Activated CD8-positive, alpha-beta T cell treated with anti-CD3 and anti-CD28 coated beads, Interleukin-2, amount 10 ng/mL, durations not matched to agents 7 days and 5 days (primary cell): ENCODE measurements at regions not wholly inside any gene's neighbourhood (a gene's known extent, or its start where the extent isn't known, plus 50 kb on each side); places are given as distances from the start of the nearest gene placed in this dataset.

Source experiments
- ATAC-seq: fragments of 150-1000 bp; cut with Tn5 transposase; one replicate; pipeline ENCODE4 v1.10.0; 2021; ENCODE audit warnings: moderate library complexity
- CTCF ChIA-PET: fragments of 350-600 bp; sonication (Branson Sonifier 250); formaldehyde crosslinking; loops from one replicate; lab custom pipeline; 2021; ENCODE audit warnings: antibody characterized with exemption; lab: Charles Lee
- POLR2A ChIA-PET: fragments of 350-600 bp; sonication (Branson Sonifier 250); formaldehyde crosslinking; loops from one replicate; lab custom pipeline; 2021; ENCODE audit warnings: antibody characterized with exemption; lab: Charles Lee
- DNase-seq: peaks from one replicate; pipeline ENCODE4 v3.0.0-alpha.2; 2020
- H3K27ac Mint-ChIP-seq: one replicate; pipeline ENCODE4 v1.8.0; 2021; ENCODE audit warnings: mild to moderate bottlenecking, mixed read lengths
- H3K27me3 Mint-ChIP-seq: one replicate; pipeline ENCODE4 v1.8.0; 2021; ENCODE audit warnings: low read depth, mixed read lengths
- H3K36me3 Mint-ChIP-seq: one replicate; pipeline ENCODE4 v1.8.0; 2021; ENCODE audit warnings: low read depth, mixed read lengths
- H3K4me1 Mint-ChIP-seq: one replicate; pipeline ENCODE4 v1.8.0; 2021; ENCODE audit warnings: low read depth, mixed read lengths
- H3K4me3 Mint-ChIP-seq: one replicate; pipeline ENCODE4 v1.8.0; 2021; ENCODE audit warnings: mild to moderate bottlenecking, mixed read lengths
- H3K9me3 Mint-ChIP-seq: one replicate; pipeline ENCODE4 v1.8.0; 2022; ENCODE audit warnings: mixed read lengths; ENCODE audit not compliant: insufficient read depth

- peaks cover 6% of the 10 kb centered on the region for H3K27me3 Mint-ChIP-seq
- no peak for ATAC-seq
- H3K9me3 Mint-ChIP-seq = no peaks in the 10 kb centered on the region
Observed at GRCh38 chr15:93917181-93917580, 314.2 kb upstream of the MCTP2 start.

DNA sequence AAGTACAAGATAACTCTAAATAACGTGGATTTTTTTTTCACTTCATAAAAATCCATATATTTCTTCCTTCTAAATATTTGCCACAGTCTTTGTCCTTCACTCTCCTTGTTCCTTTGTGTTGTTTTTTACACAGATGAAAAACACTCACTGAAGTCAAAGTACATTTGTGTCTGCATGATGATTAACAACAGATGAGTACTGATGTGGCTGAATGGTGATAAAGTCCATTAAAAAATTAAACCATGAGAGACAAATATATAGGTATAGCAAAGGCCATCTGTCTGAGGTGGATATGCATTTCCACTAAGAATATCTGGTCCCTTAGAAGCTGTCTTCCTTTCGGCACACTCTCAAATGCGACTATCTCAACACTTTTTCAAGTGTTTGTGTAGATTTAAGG is 317.5 kb upstream of the MCTP2 start:
- no peak for ATAC-seq
- H3K36me3 Mint-ChIP-seq = no peaks in the 10 kb centered on the region
- H3K9me3 Mint-ChIP-seq = no peaks in the 10 kb centered on the region
- no peak for DNase-seq
- POLR2A ChIA-PET = no interaction called here
- peaks cover 6% of the 10 kb centered on the region for H3K27me3 Mint-ChIP-seq
- H3K4me3 Mint-ChIP-seq = no peak overlapping the region
- H3K27ac Mint-ChIP-seq = no peak overlapping the region
- H3K4me1 Mint-ChIP-seq = no peaks in the 10 kb centered on the region
- CTCF ChIA-PET = no interaction called here

More at GRCh38 chr15:93917181-93917580, 314.2 kb upstream of the MCTP2 start:
- Mint-ChIP-seq H3K36me3 (no peaks in the 10 kb centered on the region), H3K4me1 (no peaks in the 10 kb centered on the region), H3K4me3 (no peak overlapping the region), H3K27ac (no peak overlapping the region)
- ChIA-PET CTCF (no interaction called here), POLR2A (no interaction called here)
- no peak for DNase-seq

DNA sequence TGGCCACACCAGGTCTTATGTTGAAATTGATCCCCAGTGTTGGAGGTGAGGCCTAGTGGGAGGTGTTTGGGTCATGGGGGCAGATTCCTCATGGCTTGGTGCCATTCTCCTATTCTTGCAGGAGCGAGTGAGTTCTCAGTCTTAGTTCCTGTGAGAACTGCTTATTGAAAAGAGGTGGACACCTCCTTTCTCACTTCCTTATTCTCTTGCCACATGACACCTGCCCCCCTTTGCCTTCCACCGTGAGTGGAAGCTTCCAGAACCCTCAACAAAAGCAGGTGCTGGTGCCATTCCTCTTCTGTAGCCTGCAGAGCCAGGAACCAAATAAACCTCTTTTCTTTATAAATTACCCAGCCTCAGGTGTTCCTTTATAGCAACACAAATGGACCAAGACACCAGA is 318.1 kb upstream of the MCTP2 start:
- POLR2A ChIA-PET = no interaction called here
- Mint-ChIP-seq H3K9me3 (no peaks in the 10 kb centered on the region), H3K4me1 (no peaks in the 10 kb centered on the region), H3K27ac (no peak overlapping the region), H3K36me3 (no peaks in the 10 kb centered on the region), H3K4me3 (no peak overlapping the region), H3K27me3 (peaks cover 6% of the 10 kb centered on the region)
- ATAC-seq (no peak), DNase-seq (no peak)
- CTCF ChIA-PET = no interaction called here

GRCh38 chr15:93900476-93901400 is 330.6 kb upstream of the MCTP2 start:
- ChIA-PET POLR2A (no interaction called here), CTCF (no interaction called here)
- Mint-ChIP-seq H3K4me3 (no peak overlapping the region), H3K4me1 (no peaks in the 10 kb centered on the region), H3K36me3 (no peaks in the 10 kb centered on the region), H3K9me3 (no peaks in the 10 kb centered on the region), H3K27ac (no peak overlapping the region), H3K27me3 (no peaks in the 10 kb centered on the region)
- ATAC-seq = no peak
- DNase-seq = no peak

DNA sequence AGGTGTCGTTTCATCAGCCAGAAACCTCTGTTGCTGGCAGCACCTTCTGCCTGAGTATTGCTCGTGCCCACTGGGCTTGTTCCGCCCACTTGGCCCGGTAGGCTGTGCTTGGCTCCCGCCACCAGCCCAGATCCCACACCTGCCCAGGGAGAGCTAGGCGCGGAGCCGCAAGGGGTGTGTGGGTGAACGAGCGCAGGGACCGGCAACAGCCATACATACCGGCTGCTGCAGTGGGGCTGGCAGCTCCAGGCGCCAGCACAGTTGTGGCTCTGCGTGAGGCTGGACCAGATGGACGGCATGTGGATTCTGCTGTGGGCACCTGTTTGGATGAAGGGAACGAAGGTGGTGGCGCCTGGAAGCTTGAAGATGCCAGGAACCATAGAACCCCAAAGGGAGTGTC is 331.5 kb upstream of the MCTP2 start:
- POLR2A ChIA-PET = no interaction called here
- Mint-ChIP-seq H3K27me3 (no peaks in the 10 kb centered on the region), H3K4me1 (no peaks in the 10 kb centered on the region), H3K4me3 (no peak overlapping the region), H3K9me3 (no peaks in the 10 kb centered on the region), H3K27ac (no peak overlapping the region), H3K36me3 (no peaks in the 10 kb centered on the region)
- ATAC-seq = no peak
- CTCF ChIA-PET = no interaction called here
- DNase-seq = no peak

DNA sequence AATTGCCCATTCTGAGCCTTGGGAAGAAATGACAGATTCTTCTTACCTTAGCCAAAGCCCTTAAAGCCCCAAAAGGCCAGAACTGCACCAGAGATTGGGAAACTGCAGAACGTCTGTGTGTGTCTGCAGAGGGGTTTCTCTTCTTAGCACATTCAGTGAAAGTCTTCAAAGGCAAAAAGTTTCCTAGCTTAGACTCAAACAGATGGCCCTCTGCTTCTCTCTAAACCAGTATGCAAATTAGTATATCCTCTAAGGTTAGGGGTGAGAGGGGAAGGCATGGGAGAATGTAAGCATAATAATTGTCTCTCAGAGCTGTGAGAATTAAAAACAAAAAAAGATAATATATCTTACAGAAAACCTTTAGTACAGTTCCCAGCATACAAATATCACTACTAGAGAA is 334.0 kb upstream of the MCTP2 start:
- Mint-ChIP-seq H3K4me3 (no peak overlapping the region), H3K27ac (no peak overlapping the region), H3K9me3 (no peaks in the 10 kb centered on the region), H3K4me1 (no peaks in the 10 kb centered on the region), H3K36me3 (no peaks in the 10 kb centered on the region), H3K27me3 (no peaks in the 10 kb centered on the region)
- ChIA-PET CTCF (interaction anchor here (1.0 kb wide), 1 partner anchor 9 kb away, joined by 3 read pairs; no protein-coding TSS in a partner anchor), POLR2A (no interaction called here)
- DNase-seq (no peak), ATAC-seq (no peak)

DNA sequence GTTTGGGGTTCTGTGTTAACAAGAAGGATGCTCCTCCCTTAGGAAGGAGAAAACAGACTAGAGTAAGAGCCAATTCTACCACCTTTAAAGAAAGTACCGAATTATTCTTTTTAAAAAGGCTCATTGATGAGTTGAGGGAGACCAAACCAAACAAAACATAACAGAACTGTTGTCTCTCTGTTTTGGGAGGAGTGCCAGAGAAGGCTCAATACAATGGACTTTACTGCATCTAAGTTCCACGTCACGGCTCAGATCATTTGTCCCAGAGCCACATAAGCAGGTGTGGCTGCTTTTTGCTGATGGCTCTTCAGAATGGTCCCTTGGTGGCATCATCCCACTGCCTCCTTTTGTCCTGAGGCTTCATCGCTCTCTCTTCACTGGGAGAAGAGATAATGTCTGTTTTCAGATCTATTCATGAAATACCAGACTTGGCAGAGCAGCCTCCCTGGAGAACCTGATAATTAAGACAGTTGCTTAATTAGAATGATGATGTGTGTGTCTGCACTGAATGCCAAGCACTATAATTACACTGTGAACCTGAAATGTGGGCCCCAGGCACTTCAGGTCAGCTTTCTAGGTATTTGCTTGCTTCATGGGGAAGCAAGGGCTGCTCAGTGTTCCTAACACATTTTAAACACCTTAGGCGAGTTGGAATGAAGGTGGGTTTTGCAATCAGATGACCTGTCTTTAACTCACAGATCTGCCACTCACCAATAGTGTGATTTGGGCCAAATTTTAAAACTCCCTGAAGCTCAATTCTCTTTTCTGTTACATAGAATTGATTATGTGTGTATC is 335.2 kb upstream of the MCTP2 start:
- H3K27me3 Mint-ChIP-seq = no peaks in the 10 kb centered on the region
- POLR2A ChIA-PET = no interaction called here
- DNase-seq (no peak), ATAC-seq (no peak)
- CTCF ChIA-PET = no interaction called here
- no peaks in the 10 kb centered on the region for H3K4me1 Mint-ChIP-seq
- no peak overlapping the region for H3K4me3 Mint-ChIP-seq
- no peaks in the 10 kb centered on the region for H3K36me3 Mint-ChIP-seq
- no peaks in the 10 kb centered on the region for H3K9me3 Mint-ChIP-seq
- H3K27ac Mint-ChIP-seq = no peak overlapping the region

DNA sequence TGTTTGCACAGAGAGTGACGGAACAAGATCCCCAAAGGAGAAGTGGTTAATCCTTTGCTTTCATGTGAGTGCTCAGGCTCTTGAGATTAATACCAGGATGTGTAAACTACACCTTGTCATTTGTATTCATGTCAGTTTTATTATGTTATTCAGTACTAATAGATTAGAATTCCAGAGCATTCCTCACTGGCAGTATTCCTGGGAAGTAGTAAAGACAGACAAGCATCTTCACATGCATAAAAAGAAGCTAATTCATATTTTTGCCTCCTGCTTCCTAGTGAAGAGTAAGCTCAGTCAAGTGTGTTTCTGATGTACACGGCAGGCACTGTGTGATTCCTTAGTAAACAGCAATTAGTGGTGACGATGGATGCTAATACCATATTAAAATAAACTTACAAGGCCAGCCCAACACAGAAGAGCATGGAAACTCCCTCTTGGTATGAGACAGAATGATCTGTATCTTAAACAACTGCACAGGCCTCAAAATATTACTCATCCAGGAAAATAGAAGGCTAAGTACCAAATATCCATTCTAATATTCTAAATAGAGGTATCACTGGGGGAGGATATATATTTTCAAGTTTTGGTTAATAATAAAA is 336.8 kb upstream of the MCTP2 start:
- ATAC-seq (no peak), DNase-seq (no peak)
- Mint-ChIP-seq H3K36me3 (no peaks in the 10 kb centered on the region), H3K27me3 (no peaks in the 10 kb centered on the region), H3K4me3 (no peak overlapping the region), H3K9me3 (no peaks in the 10 kb centered on the region), H3K27ac (no peak overlapping the region), H3K4me1 (no peaks in the 10 kb centered on the region)
- CTCF ChIA-PET = no interaction called here
- POLR2A ChIA-PET = interaction anchor here (0.6 kb wide), 1 partner anchor 184 kb away, joined by 4 read pairs; no protein-coding TSS in a partner anchor

GRCh38 chr15:93887151-93887550 is 344.2 kb upstream of the MCTP2 start:
- DNase-seq (no peak), ATAC-seq (no peak)
- H3K27ac Mint-ChIP-seq = no peak overlapping the region
- H3K27me3 Mint-ChIP-seq = peaks cover 3% of the 10 kb centered on the region
- POLR2A ChIA-PET = no interaction called here
- no peaks in the 10 kb centered on the region for H3K9me3 Mint-ChIP-seq
- no peaks in the 10 kb centered on the region for H3K4me1 Mint-ChIP-seq
- H3K4me3 Mint-ChIP-seq = no peak overlapping the region
- no peaks in the 10 kb centered on the region for H3K36me3 Mint-ChIP-seq
- CTCF ChIA-PET = no interaction called here

- CTCF ChIA-PET = no interaction called here
- no peak for DNase-seq
- no peak overlapping the region for H3K4me3 Mint-ChIP-seq
- ATAC-seq = no peak
- H3K36me3 Mint-ChIP-seq = no peaks in the 10 kb centered on the region
- no peaks in the 10 kb centered on the region for H3K4me1 Mint-ChIP-seq
- H3K9me3 Mint-ChIP-seq = no peaks in the 10 kb centered on the region
- peaks cover 3% of the 10 kb centered on the region for H3K27me3 Mint-ChIP-seq
- H3K27ac Mint-ChIP-seq = no peak overlapping the region
- POLR2A ChIA-PET = no interaction called here
Observed at GRCh38 chr15:93882779-93883178, 348.6 kb upstream of the MCTP2 start.

DNA sequence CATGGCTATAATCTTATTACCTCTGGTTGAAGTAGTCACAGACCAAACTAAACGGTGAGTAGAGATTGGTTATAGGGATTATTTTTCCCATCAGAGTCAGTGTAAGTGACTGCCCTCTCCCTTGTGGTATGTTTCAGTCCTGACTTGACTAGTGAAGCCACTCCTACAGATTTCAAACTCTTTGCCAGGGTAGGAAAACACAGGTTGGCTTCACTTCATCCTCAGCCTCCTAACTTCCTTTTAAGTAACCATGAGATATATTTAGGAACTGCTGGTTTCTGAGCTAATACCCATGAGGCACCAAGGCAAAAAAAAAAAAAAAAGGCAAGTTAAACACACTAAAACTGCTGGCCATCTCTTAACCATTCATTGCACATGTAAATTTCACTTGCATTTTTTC is 349.2 kb upstream of the MCTP2 start:
- H3K9me3 Mint-ChIP-seq = no peaks in the 10 kb centered on the region
- no peaks in the 10 kb centered on the region for H3K4me1 Mint-ChIP-seq
- ATAC-seq = no peak
- H3K27me3 Mint-ChIP-seq = peaks cover 3% of the 10 kb centered on the region
- no peak overlapping the region for H3K27ac Mint-ChIP-seq
- ChIA-PET CTCF (no interaction called here), POLR2A (no interaction called here)
- no peak overlapping the region for H3K4me3 Mint-ChIP-seq
- DNase-seq = no peak
- H3K36me3 Mint-ChIP-seq = no peaks in the 10 kb centered on the region

GRCh38 chr15:93881310-93881709 is 350.1 kb upstream of the MCTP2 start:
- DNase-seq (no peak), ATAC-seq (no peak)
- no peak overlapping the region for H3K27ac Mint-ChIP-seq
- H3K9me3 Mint-ChIP-seq = no peaks in the 10 kb centered on the region
- ChIA-PET POLR2A (no interaction called here), CTCF (no interaction called here)
- no peak overlapping the region for H3K4me3 Mint-ChIP-seq
- H3K27me3 Mint-ChIP-seq = peaks cover 3% of the 10 kb centered on the region
- H3K4me1 Mint-ChIP-seq = no peaks in the 10 kb centered on the region
- H3K36me3 Mint-ChIP-seq = no peaks in the 10 kb centered on the region
